NCI-H1694 (cell line): ENCODE measurements at regions not wholly inside any gene's neighbourhood (a gene's known extent, or its start where the extent isn't known, plus 50 kb on each side); places are given as distances from the start of the nearest gene placed in this dataset.
"Not testable (repeated sequence)": the region's sequence is repeated elsewhere in the genome, so short reads cannot be mapped to it uniquely, and the experiment has no call there.

Experiments
- DNase-seq: peaks from one replicate; lab custom pipeline; 2025; lab: John Stamatoyannopoulos, UW

- DNase-seq, result no peak
Observed at GRCh38 chr19:31037286-31037980, 311.8 kb downstream of the TSHZ3 start.

- DNase-seq, result not testable (repeated sequence)
Observed at GRCh38 chr19:31031455-31031854, 317.8 kb downstream of the TSHZ3 start.

- DNase-seq, result no peak
Observed at GRCh38 chr19:31023038-31023437, 326.2 kb downstream of the TSHZ3 start.

GRCh38 chr19:31018936-31019335 lies 330.3 kb downstream of the TSHZ3 start:
- no peak for DNase-seq

- DNase-seq, result no peak
Observed at GRCh38 chr19:31015778-31016177, 333.5 kb downstream of the TSHZ3 start.

GRCh38 chr19:31014668-31015067 lies 334.6 kb downstream of the TSHZ3 start:
- DNase-seq, result no peak

- DNase-seq, result no peak
Observed at GRCh38 chr19:31013384-31014020, 335.7 kb downstream of the TSHZ3 start.

GRCh38 chr19:31002518-31003244 lies 346.6 kb downstream of the TSHZ3 start:
- DNase-seq, result no peak

GRCh38 chr19:31001991-31002390 lies 347.2 kb downstream of the TSHZ3 start:
- DNase-seq, result no peak

- DNase-seq, result no peak
Observed at GRCh38 chr19:31000913-31001312, 348.3 kb downstream of the TSHZ3 start.

- DNase-seq, result no peak
Observed at GRCh38 chr19:30999726-31000125, 349.5 kb downstream of the TSHZ3 start.

GRCh38 chr19:30997222-30997621 lies 352.0 kb downstream of the TSHZ3 start:
- DNase-seq, result no peak

GRCh38 chr19:30978639-30979038 lies 370.6 kb downstream of the TSHZ3 start:
- DNase-seq, result no peak

- no peak for DNase-seq
Observed at GRCh38 chr19:30969591-30969990, 379.6 kb downstream of the TSHZ3 start.

GRCh38 chr19:30968841-30969399 lies 380.3 kb downstream of the TSHZ3 start:
- DNase-seq, result no peak

GRCh38 chr19:30968210-30968609 lies 381.0 kb downstream of the TSHZ3 start:
- DNase-seq, result no peak

- no peak for DNase-seq
Observed at GRCh38 chr19:30966486-30966885, 382.8 kb downstream of the TSHZ3 start.

GRCh38 chr19:30959011-30959410 lies 390.2 kb downstream of the TSHZ3 start:
- DNase-seq, result no peak

GRCh38 chr19:30955112-30956104 lies 393.8 kb downstream of the TSHZ3 start:
- no peak for DNase-seq

GRCh38 chr19:30944276-30944932 lies 404.8 kb downstream of the TSHZ3 start:
- DNase-seq, result not testable (repeated sequence)
